ENCODE measurements at regions not wholly inside any gene's neighbourhood (a gene's known extent, or its start where the extent isn't known, plus 50 kb on each side); places are given as distances from the start of the nearest gene placed in this dataset.
"Not testable (repeated sequence)": the region's sequence is repeated elsewhere in the genome, so short reads cannot be mapped to it uniquely, and the experiment has no call there.

DNA sequence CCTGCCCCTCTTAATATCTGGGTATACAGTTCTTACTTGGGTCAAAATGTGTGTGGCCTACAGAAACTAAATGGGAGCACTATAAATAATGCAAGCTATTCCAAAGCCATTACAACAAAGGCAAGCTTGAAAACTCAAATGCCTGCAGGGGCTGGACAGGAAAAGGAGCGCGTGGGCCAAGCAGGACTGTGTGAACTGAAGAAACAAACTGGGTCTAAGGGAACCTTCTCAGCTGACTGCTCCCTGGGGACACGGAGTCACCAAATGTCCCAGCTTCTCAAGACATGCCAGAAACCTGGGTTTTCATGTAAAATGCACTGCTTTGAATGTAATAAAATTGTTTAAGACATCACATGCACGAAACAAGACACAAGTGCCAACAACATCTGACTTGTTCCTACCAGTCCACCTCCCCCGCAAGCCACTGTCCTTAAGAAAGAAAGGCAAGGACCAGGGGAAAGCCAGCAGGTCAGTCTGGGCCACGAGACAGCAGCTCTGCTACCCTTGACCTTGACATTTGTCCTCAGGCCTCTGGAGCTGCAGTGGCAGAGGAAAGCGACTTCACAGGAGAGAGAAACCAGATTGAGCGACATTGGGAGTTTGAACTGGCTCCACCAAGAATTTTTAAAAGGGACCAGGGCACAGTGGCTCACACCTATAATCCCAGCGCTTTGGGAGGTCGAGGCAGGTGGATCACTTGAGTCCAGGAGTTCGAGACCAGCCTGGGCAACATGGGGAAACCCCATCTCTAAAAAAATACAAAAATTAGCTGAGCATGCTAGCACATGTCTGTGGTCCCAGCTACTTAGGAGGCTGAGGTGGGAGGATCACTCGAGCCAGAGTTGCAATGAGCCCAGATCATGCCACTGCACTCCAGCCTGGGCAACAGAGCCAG, 89.7 kb upstream of the SH3BP4 start:
- Histone ChIP-seq H3K9me3 (ENCODE audit: insufficient read depth, low read length) (peaks cover 12% of the 10 kb centered on the region; the same call in 1 of the 2 replicates), H3K9ac (ENCODE audit: insufficient read length, low read depth) (no peak overlapping the region), H3K4me3 (ENCODE audit: insufficient read length, low read depth) (no peak overlapping the region), H3K4me1 (ENCODE audit: insufficient read depth, insufficient read length) (peaks cover 9% of the 10 kb centered on the region), H3K36me3 (ENCODE audit: insufficient read depth, insufficient read length, low read length) (no peaks in the 10 kb centered on the region), H3K27me3 (ENCODE audit: insufficient read depth, insufficient read length) (no peaks in the 10 kb centered on the region)
- no peak for DNase-seq (ENCODE audit: low read depth, low spot score)
- TF ChIP-seq ZNF274 (IDR thresholded peaks at IDR 0.05; ENCODE audit: low read depth, low read length) (no peak), YY1 (IDR thresholded peaks at IDR 0.05; ENCODE audit: insufficient read depth, insufficient read length) (no peak), SUZ12 (IDR thresholded peaks at IDR 0.05; ENCODE audit: extremely low read depth, insufficient read depth, insufficient read length) (no peak)

DNA sequence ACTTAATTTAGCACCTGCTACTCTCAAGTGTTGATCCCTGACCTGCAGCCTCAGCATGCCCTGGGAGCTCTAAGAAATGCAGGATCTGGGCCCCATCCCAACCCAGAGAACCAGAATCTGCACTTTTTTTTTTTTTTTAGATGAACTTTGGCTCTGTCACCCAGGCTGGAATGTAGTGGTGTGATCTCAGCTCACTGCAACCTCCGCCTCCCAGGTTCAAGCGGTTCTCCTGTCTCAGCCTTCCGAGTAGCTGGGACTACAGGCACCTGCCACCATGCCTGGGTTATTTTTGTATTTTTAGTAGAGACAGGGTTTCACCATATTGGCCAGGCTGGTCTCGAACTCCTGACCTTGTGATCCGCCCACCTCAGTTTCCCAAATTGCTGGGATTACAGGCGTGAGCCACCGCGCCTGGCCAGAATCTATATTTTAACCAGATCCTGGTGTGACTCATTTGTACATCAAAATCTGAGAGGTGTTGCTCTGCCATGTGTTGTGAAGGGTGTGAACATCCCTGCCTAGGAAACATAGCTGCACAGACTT, 92.4 kb upstream of the SH3BP4 start:
- H3K4me3 ChIP-seq (ENCODE audit: insufficient read length, low read depth); H3K4me1 ChIP-seq (ENCODE audit: insufficient read depth, insufficient read length); H3K36me3 ChIP-seq (ENCODE audit: insufficient read depth, insufficient read length, low read length); DNase-seq (ENCODE audit: low read depth, low spot score); H3K27me3 ChIP-seq (ENCODE audit: insufficient read depth, insufficient read length); H3K9ac ChIP-seq (ENCODE audit: insufficient read length, low read depth): not testable (repeated sequence)
- H3K9me3 ChIP-seq (ENCODE audit: insufficient read depth, low read length), result peaks cover 11% of the 10 kb centered on the region

DNA sequence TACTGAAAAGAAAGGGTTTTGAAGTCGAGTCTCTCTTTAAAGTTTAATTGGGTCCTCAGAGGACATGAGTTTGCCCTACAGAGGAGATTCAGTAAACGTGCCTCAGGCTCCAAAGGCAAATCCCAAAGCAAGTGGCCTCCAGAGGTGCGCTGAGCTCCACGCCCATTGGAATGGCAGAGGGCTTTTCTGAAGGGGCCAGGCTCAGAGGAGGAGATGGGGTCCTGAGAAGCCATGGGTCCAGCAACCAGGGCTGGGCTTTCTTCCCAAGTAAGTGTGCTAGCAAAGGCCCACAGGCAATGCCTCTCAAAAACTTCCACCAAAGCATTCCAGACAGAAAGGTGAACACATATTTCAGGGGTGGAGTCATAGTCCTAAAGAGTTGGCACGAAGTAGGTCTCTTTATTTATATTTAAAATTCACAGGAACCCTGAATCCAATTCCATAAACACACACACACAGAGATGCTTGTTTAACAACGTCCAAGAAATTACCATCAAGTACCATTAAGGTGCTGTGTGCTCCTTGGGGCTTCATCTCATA, 93.0 kb upstream of the SH3BP4 start:
- Histone ChIP-seq H3K27me3 (ENCODE audit: insufficient read depth, insufficient read length) (no peaks in the 10 kb centered on the region), H3K4me3 (ENCODE audit: insufficient read length, low read depth) (no peak overlapping the region), H3K9ac (ENCODE audit: insufficient read length, low read depth) (no peak overlapping the region), H3K4me1 (ENCODE audit: insufficient read depth, insufficient read length) (peaks cover 10% of the 10 kb centered on the region), H3K9me3 (ENCODE audit: insufficient read depth, low read length) (peaks cover 11% of the 10 kb centered on the region), H3K36me3 (ENCODE audit: insufficient read depth, insufficient read length, low read length) (no peaks in the 10 kb centered on the region)
- DNase-seq (ENCODE audit: low read depth, low spot score), result no peak
- TF ChIP-seq SUZ12 (IDR thresholded peaks at IDR 0.05; ENCODE audit: extremely low read depth, insufficient read depth, insufficient read length), result no peak
- TF ChIP-seq ZNF274 (IDR thresholded peaks at IDR 0.05; ENCODE audit: low read depth, low read length), result no peak
- no peak for TF ChIP-seq YY1 (IDR thresholded peaks at IDR 0.05; ENCODE audit: insufficient read depth, insufficient read length)

DNA sequence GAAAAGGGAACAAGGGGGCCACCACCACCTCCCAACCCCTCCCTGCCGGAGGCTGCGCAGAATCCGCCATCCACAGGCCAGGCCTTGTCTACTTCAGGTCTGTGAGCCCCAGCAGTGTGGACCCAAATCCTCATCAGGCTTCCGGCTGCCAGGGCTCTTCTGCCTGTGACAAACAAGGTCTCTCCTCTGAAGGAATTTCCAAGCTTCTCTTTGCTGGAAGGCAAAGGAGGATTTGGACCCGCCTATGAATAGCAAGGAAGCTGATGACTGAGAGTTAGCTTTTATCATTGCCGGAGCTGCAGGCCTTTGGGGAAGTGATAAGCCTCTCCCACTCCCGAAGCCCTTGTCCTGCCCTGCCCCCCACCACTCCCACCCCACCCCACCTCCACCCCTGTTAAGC, 93.7 kb upstream of the SH3BP4 start:
- H3K9me3 ChIP-seq (ENCODE audit: insufficient read depth, low read length), result peaks cover 11% of the 10 kb centered on the region

DNA sequence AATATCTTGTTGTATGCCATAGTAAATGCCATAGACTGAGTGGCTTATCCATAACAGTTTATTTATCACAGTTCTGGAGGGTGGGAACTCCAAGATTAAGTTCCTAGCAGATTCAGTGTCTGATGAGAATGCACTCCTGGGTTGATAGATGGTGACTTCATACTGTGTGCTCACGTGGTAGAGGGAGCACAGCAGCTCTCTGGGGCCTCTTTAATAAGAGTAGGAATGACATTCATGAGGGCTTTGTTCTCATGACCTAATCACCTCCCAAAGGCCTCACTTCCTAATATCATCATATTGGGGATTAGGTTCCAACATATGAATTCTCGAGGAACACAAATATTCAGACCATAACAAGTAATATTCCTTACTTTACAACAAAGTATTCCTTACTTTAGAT, 98.1 kb upstream of the SH3BP4 start:
- H3K9ac ChIP-seq (ENCODE audit: insufficient read length, low read depth), result no peak overlapping the region
- no peaks in the 10 kb centered on the region for H3K27me3 ChIP-seq (ENCODE audit: insufficient read depth, insufficient read length)
- peaks cover 19% of the 10 kb centered on the region for H3K9me3 ChIP-seq (ENCODE audit: insufficient read depth, low read length)
- no peaks in the 10 kb centered on the region for H3K36me3 ChIP-seq (ENCODE audit: insufficient read depth, insufficient read length, low read length)
- H3K4me1 ChIP-seq (ENCODE audit: insufficient read depth, insufficient read length), result peaks cover 6% of the 10 kb centered on the region
- H3K4me3 ChIP-seq (ENCODE audit: insufficient read length, low read depth), result no peak overlapping the region
- no peak for DNase-seq (ENCODE audit: low read depth, low spot score)
- TF ChIP-seq YY1 (IDR thresholded peaks at IDR 0.05; ENCODE audit: insufficient read depth, insufficient read length) (no peak), ZNF274 (IDR thresholded peaks at IDR 0.05; ENCODE audit: low read depth, low read length) (no peak), SUZ12 (IDR thresholded peaks at IDR 0.05; ENCODE audit: extremely low read depth, insufficient read depth, insufficient read length) (no peak)

More for the DNA sequence above, 93.7 kb upstream of the SH3BP4 start:
- Histone ChIP-seq H3K27me3 (ENCODE audit: insufficient read depth, insufficient read length) (no peaks in the 10 kb centered on the region), H3K4me1 (ENCODE audit: insufficient read depth, insufficient read length) (peaks cover 6% of the 10 kb centered on the region), H3K36me3 (ENCODE audit: insufficient read depth, insufficient read length, low read length) (no peaks in the 10 kb centered on the region), H3K9ac (ENCODE audit: insufficient read length, low read depth) (no peak overlapping the region), H3K4me3 (ENCODE audit: insufficient read length, low read depth) (no peak overlapping the region)
- TF ChIP-seq ZNF274 (IDR thresholded peaks at IDR 0.05; ENCODE audit: low read depth, low read length) (no peak), YY1 (IDR thresholded peaks at IDR 0.05; ENCODE audit: insufficient read depth, insufficient read length) (no peak), SUZ12 (IDR thresholded peaks at IDR 0.05; ENCODE audit: extremely low read depth, insufficient read depth, insufficient read length) (no peak)
- peak; percentile 54 for DNase-seq (ENCODE audit: low read depth, low spot score)

DNA sequence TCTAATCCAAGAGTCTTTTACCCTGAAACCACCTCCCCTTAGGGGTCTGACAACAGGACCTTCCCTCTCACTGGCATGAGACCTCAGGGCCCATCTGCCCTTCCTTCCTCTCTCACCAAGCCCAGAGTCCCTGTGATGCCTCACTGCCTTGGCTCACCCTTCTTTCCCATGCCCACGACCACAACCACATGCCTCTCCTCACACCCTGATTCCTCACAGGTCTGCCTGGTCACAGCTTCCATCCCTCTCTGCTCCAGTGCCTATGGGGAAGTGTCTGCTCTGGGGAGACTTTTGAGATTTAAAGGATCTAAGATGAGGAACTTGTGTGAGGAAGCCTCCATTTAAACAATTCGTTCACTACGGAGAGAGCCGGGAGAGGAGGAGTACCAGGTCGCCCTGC, 98.9 kb upstream of the SH3BP4 start:
- TF ChIP-seq ZNF274 (IDR thresholded peaks at IDR 0.05; ENCODE audit: low read depth, low read length) (no peak), YY1 (IDR thresholded peaks at IDR 0.05; ENCODE audit: insufficient read depth, insufficient read length) (no peak), SUZ12 (IDR thresholded peaks at IDR 0.05; ENCODE audit: extremely low read depth, insufficient read depth, insufficient read length) (no peak)
- DNase-seq (ENCODE audit: low read depth, low spot score), result no peak
- Histone ChIP-seq H3K36me3 (ENCODE audit: insufficient read depth, insufficient read length, low read length) (no peaks in the 10 kb centered on the region), H3K9me3 (ENCODE audit: insufficient read depth, low read length) (peaks cover 19% of the 10 kb centered on the region), H3K27me3 (ENCODE audit: insufficient read depth, insufficient read length) (no peaks in the 10 kb centered on the region), H3K4me1 (ENCODE audit: insufficient read depth, insufficient read length) (peaks cover 6% of the 10 kb centered on the region), H3K9ac (ENCODE audit: insufficient read length, low read depth) (no peak overlapping the region), H3K4me3 (ENCODE audit: insufficient read length, low read depth) (no peak overlapping the region)

DNA sequence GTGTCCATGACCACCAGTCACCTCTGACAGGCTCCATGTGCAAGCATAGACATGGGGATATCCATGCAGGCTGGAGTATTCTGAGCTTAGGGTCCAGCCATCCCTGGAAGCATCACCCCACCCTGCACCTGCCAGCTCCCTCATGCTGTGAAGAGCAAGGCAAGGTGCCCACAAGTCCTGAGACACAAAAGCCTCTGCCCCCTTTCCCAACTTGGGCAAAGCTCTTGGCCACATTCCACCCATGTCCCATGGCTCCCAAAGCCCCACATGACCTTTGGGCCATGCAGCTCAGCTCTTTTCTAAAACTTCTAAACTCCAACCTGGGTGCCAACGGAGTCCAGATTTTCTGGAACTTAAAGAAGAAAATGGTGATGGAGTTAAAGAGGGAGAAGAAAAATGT, 99.8 kb upstream of the SH3BP4 start:
- no peak for TF ChIP-seq ZNF274 (IDR thresholded peaks at IDR 0.05; ENCODE audit: low read depth, low read length)
- TF ChIP-seq YY1 (IDR thresholded peaks at IDR 0.05; ENCODE audit: insufficient read depth, insufficient read length), result no peak
- TF ChIP-seq SUZ12 (IDR thresholded peaks at IDR 0.05; ENCODE audit: extremely low read depth, insufficient read depth, insufficient read length), result no peak
- no peak for DNase-seq (ENCODE audit: low read depth, low spot score)
- H3K4me1 ChIP-seq (ENCODE audit: insufficient read depth, insufficient read length), result peaks cover 2% of the 10 kb centered on the region
- no peaks in the 10 kb centered on the region for H3K36me3 ChIP-seq (ENCODE audit: insufficient read depth, insufficient read length, low read length)
- H3K9ac ChIP-seq (ENCODE audit: insufficient read length, low read depth), result no peak overlapping the region
- peaks cover 19% of the 10 kb centered on the region for H3K9me3 ChIP-seq (ENCODE audit: insufficient read depth, low read length)
- H3K27me3 ChIP-seq (ENCODE audit: insufficient read depth, insufficient read length), result no peaks in the 10 kb centered on the region
- no peak overlapping the region for H3K4me3 ChIP-seq (ENCODE audit: insufficient read length, low read depth)

Data from NT2/D1 (cell line).